HK-2 (cell line): ENCODE measurements at regions not wholly inside any gene's neighbourhood (a gene's known extent, or its start where the extent isn't known, plus 50 kb on each side); places are given as distances from the start of the nearest gene placed in this dataset.
A peak's percentile ranks its signal among the peaks of the same experiment; 100 is the strongest.

Experiments
- DNase-seq: peaks from one replicate; pipeline ENCODE4 v3.0.0-alpha.2; 2018; ENCODE audit not compliant: unreplicated experiment

DNA sequence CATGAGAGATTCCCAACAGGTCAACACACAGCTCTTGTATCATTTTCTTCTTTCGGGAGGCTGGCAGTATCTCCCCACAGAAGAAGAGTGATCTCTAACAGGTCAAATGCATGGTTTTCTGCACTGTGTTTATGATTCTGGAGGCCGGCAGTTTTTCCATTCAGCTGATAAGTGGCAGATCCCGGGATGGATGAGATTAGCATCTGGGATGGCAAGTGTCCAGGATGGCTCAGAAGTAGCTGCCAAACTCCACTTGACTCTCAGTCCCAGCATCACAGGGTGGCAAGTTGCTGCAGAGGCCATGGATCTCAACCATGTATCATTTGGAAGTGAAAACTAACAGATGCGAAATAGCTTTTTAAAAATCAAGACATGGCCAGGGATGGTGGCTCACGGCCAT lies 97.8 kb upstream of the SLC44A1 start:
- no peak for DNase-seq

DNA sequence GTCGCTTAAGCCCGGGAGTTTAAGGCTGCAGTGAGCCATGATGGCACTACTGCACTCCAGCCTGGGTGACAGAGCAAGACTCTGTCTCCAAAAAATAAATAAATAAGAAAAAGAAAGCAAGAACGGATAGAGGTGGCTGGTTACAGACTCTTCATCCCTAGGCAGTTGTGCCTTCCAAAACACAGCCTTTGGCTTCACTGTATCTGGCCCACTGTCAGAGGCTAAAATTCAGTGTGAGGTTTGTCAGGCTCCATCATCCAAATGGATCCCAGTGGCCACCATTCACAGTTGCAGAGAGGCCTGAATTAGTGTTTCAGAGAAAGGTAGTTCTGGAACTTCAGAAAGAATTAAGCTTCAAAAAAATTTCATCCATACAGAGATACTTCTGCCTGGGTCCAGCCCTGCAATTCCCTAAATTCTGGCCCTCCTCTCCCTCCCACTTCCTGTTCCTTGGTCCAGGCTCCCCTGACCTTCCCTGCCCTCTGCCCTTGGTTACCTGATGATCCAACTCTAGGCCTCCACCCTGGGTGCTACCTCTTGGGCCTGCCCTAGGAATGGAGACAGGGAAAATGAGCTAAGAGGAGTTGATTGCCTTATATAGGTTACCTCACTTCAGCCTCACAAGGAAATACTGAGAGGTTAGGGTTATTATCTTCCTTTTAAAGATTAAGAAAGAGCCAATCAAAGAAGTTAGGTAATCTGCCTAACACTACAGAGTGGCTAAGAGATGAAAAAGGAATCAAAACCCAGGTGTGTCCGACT lies 97.2 kb upstream of the SLC44A1 start:
- no peak for DNase-seq

DNA sequence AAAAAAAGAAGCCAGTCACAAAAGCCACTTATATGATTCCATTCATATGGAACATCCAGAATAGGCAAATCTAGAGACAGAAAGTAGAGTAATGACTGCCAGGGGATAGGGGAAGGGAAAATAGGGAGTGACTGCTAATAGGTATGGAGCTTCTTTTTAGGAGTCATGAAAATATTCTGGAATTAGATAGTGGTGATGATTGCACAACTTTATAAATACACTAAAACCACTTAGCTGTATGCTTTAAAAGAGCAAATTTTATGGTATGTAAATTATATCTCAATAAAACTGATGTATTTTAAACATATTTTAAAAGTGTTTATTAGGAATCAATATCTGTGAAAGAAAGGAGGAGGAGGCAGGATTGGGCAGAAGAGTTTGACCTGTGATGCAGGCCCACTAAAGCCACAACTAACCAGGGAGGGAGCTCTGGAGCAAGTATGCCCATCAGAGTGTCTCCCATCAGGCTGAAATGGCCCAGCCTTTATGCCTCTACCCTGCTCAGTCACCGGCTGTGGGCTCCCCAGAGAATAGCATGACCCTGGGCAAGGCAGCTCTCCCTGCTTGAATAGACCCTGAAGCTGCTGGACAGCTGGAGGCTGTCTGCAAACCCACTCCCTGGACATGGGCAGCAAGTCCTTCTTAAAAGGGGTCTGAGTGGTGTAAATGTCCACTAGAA lies 96.0 kb upstream of the SLC44A1 start:
- no peak for DNase-seq

DNA sequence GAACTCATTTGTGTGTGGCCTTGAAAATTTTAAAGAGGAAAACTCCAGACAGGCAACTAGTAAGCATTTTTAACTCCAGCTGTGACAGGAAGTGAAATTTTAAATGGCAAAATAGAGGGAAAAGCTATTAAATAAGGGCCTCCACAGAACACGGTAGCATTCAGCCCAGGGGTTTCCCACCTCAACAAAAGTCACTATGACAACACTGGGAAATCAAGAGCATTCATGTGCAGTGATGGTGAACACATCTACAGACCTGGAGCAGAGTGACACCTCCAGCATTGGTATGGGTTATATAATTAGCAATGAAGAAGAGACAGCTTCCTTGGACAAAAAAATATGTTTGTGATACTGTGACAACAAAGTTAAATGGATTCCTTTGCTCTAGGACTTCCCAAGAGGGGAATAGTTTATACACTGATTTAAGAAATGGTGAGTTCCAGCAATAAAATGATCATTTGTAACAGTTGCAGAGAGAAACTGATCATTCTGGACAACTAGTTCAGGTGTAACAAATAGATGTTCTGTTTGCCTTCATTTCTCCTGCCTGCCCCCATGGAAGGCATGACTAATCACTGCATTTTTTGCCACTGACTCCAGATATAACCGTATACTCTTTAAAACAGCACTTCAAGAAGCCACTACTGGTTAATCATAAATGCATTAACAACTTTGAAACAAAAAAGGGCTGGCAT lies 93.3 kb upstream of the SLC44A1 start:
- peak; percentile 54 for DNase-seq

DNA sequence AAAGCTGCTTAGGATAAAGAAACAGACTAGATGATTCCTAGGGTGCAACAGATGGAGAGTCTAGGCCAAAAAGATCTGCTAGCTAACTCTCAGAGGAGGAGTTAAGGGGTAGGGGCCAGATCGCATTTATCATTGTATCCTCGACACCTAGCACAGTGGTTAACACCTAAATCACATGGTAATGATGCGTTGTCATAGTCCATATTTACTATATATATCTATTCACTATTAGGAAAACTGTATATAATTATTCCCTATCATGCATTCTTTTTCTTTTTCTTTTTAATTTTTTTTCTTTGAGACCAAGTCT lies 92.8 kb upstream of the SLC44A1 start:
- no peak for DNase-seq

DNA sequence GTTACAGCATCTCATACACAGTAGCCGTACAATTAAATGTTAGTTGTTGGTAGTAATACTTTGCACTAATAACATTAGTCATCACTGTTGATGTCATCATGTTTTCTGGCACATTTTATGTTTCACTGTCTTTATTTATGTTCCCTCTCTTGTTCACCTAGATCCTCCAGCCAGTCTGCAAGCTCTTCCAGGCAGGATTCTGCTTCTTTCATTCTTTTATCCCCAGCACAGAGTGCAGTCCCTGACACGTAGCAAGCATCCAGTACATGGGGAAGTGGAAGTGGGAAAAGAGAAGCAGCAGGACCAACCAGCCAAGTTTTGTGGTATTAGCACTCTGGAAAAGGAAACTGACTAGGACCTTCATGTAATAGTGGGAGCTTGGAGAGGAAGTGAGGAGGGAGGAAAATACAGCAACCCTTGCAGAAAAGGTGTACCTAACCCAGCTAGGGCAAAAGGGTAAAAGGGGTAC lies 89.7 kb upstream of the SLC44A1 start:
- no peak for DNase-seq

DNA sequence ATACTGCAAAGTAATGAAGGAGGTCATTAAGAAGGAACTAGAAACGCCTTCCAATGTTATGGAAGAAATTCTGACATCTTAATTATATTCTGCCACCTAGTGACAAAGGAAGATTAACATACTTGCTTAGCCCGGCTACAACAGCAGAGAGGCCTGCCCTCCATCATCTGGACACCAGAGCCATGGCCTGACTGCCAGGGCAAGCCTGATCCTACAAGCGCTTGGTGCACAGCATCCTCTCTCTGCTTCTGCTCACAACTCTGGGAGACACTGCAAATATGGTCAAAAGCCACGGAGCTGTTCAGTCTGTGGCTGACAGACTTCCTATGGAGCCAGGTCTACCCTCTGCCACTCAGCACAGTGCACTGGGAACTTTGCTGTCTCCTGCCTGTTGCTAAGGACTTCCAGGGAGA lies 87.3 kb upstream of the SLC44A1 start:
- peak; percentile 50 for DNase-seq

DNA sequence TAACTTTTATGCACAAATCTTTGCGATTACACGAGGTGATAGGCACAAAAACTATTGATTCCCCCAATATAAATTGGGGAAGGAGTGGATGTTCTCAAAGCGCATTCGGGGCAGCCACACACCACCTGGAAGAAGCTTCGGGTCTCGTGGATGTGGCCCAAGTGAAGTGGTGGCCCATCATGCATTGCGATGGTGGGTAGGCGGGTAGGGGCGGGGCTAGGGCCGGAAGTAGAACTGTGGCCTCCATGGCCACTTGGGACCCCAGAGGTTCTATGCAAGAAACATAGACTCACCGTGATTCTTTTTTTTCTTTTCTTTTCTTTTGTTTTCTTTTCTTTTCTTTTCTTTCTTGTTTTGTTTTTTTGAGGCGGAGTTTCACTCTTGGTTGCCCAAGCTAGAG lies 86.4 kb upstream of the SLC44A1 start:
- DNase-seq, result no peak

DNA sequence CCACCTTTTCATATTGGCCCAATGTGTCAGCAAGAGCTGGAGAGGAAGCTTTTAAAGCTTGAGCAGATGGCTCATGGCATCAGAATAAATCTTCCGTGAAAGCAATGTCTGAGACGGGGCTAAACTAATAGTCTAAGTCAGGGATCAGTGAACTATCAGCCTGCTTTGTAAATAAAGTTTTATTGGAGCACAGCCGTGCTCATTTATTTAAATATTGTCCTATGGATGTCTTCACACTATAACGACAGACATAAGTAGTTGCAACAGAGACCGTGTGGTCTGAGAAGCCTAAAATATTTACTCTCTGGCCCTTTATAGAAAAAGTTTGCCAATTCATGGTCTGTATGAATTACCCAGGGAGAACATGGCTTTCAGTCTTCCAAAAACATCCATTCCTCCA lies 85.6 kb upstream of the SLC44A1 start:
- no peak for DNase-seq

DNA sequence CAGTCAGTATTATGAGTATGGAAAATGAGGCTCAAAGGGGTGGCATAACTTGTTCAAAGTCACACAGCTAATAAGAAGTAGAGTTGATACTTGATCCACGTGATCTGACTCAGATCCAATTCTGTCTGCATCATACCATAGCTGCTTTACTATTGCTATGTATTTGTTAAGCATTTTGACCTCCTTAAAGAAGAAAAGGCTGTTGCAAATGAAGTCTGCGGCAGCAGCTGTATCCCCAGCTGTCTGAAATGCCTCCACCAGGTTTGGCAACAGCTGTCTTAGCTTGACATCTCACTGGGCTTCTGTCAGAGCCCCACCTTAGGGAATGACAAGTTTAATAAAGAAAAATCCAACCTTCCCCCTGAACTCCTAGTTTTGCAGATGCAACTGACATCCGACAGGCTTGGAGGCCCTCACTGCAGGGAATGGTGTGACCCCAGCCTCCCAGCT lies 75.6 kb upstream of the SLC44A1 start:
- DNase-seq, result no peak

DNA sequence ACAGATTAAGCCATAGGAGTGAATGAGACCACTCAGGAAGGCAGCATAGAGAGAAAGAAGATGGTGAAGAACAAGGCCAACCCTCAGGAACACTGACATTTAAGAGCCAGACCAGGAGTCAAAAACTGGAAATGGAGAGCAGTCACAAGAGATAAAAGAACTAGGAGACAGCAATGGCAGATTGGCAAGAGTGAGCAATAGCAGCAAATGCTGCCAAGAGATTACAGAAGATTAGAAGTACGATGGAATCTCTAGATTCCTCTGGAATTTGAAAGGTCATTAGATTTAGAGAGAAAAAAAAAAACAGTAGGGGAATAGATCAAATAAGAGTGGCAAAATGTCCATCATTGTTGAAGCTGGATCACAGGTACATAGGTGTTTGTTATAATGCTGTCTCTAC lies 73.4 kb upstream of the SLC44A1 start:
- no peak for DNase-seq

DNA sequence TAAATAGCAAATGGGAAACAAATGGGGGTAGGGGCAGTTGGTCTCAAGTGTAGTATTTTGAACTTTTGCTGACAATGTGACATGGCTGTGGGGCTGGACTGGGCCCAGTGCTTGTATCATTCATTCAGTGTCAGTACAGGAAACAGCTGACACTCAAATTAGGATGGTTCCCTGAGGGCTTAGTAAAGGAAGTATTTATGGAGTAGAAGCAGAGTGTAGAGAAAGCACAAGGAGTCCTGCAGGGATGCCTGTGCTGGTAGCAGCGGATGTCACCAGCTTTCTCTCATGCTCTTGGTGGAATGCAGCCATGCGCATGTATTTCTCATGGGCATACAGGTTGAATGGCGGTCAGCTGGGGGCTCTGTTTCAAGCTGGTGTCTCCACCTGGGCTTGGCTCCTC lies 72.9 kb upstream of the SLC44A1 start:
- DNase-seq, result no peak

DNA sequence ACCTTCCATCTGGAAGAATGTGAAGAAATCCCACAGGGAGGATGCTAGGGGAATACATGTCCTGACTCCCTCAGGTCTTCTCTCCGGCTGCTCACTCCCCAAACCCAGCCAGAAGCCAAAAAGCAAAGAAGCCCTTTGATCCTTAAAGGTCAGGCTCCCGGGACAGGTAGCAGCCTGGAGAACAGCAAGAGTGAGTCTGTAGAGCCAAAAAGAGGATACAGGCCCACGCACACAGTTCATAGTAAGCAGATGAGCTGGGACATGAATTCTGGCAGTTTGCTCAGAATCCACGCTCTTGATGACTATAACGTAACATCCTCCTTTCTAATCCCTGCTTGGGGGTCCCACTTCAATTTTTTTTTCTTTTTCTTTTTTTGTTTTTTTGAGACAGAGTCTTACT lies 72.0 kb upstream of the SLC44A1 start:
- no peak for DNase-seq

DNA sequence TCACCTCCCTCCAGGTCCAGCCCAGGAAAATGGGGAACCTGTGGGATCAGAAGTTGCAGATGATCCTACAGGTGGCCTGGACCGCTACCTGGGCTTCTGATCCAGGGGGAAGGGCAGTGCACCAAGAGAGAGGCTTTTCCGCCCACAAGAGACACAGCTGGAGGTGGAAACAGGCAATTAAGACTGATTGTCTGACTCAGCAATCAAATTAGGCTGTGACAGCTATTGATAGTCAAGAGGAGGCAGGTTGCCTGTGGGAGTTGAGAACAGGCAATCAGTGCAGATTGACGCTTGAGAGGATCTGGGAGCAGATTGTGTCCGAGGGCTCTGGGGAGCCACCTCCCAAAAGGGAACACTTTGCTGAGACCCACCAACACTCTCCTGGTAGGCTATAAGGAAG lies 71.1 kb upstream of the SLC44A1 start:
- DNase-seq, result no peak

DNA sequence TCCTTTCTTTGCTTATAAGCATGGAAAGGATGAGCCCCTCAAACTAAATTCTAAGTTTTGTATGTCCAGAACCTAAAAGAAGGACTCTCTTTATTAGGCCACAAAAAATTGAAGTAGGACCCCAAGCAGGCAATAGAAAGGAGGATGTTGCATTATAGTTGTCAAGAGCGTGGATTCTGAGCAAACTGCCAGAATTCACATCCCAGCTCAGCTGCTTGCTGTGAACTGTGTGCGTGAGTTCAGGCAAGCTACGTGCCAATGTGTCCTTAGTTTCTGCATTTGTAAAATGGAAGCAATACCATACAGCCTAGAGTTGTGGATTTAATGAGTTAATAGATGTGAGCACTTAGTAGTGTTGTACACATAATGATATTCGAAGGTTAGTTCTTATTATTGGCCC lies 70.6 kb upstream of the SLC44A1 start:
- DNase-seq, result no peak

DNA sequence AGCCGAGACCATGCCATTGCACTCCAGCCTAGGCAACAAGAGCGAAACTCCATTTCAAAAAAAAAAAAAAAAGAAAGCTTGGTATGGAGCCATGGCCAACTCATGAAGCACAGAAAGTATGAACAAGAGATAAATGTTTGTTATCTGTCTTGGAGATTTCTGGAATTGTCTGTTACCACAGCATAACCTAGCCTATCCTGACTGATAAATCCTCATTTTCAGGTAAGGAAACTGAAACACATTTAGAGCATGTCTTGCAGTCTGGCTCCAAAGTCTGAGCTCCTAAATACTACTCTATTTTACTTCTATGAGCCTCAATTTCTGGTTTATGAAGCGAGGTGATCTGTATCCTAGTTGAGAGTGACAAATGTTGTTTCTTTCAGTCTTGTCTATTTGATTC lies 68.3 kb upstream of the SLC44A1 start:
- DNase-seq, result no peak

DNA sequence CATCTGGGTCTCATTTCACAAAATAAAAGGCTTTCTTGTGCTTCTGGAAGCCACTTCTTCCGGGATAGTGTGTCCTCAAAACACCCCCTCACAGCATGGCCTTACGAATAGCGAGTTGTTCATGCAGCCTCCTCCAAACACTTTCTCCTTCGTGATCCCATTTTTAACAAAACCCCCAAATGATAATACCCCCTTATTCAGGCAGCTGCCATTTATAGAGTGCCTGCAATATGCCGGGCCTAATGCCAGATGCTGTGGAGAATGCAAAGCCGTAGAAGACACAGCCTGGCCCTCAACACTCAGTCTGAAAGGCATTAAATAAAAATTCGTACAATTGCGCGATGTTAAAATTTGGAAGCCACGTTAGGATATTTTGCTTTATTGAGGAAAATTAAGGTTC lies 66.4 kb upstream of the SLC44A1 start:
- DNase-seq, result no peak

DNA sequence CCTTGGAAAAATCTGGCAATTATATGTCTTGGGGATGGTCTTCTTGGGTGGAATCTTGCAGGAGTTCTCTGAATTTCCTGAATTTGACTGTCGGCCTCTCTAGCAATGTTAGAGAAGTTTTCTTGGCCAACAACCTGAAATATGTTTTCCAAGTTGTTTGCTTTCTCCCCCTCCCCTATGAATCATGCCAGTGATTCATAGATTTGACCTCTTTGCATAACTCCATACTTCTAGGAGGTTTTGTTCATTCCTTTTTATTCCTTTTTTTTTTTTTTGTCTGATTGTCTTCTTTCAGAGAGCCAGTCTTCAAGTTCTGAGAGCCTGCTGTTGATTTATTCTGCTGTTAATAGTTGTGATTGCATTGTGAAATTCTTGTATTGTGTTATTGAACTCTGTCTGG lies 56.7 kb upstream of the SLC44A1 start:
- DNase-seq, result no peak

DNA sequence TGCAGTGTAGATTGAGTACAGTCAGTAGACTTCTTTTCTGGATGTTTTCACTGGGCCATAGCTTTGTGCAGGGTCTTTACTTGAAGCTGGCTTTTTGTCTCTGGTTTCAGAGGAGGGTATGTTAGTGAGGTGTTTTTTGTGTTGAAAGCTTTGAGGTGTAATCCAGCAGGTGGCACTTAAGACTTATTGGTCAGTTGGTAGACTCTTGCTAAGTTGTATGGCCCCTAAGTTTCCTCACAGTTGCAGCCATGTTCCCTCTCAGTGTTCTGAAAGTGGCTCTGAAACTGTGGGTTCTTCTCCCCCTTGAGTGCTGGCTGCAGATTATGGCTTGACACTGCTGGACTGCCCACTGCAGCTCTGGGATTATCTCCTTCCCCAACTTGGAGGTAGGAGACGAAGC lies 55.7 kb upstream of the SLC44A1 start:
- no peak for DNase-seq

DNA sequence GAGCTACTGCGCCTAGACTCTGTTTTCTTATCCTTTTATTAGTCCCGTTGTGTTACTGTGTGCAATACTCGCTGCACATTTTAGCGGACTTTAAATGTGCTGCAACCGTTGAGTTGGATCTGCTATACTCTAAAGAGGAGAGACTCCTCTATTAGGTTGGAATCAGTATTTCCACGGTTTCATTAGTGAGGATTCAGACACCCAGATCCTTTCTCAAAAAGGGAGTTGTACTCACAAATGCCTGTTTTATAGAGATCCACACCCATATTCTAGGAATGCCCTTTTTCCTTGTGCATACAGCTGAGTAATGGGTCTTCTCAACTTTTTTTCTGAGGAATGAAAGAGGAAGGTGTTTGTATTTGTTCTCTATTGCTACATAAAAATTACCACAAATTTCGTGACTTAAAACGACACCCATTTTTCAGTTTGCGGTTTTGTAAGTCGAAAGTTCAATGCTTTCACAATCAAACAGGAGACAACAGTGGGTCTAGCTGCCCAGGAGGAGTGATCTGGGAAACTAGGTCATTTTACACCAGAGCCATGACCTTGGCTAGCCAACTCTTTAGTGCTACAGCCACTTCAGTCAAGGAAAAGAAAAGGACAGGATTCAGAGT lies 52.8 kb upstream of the SLC44A1 start:
- no peak for DNase-seq

DNA sequence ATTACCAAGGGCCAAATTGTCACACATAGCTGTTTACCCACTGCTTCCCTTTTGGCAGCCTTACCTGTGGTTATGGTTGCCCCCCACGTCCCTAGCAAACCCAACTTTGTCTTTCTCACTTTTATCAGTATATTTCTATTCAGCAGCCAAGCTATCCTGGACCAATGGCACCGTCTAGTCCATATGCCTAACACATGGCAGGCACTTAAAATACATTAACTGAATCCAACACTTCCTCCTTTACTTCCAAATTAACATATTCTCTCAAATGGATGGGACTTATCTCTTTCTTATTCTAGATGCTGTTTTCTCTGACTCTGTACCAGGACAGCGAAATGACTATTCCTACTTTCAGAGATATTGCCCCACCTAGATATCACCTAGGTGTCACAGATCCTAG lies 50.9 kb upstream of the SLC44A1 start:
- DNase-seq, result no peak

DNA sequence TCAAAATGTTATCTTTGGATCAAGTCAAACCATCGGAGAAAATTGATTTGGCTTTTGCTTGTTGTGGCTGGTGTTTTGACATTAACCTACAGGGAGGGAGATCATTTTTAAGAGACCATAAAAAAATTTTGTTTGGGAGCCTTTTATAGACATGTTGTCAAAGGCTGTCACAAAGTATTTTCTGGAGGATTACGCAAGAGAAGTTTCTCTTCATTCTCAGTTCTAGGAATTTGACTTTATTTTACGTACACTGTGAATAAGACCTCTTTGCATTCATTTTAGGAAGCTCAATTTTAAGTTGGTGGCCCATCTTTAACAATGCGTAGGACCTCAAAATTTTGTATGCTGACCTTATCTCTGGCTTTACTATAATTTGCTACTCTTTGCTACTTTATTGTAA lies 50.2 kb upstream of the SLC44A1 start:
- no peak for DNase-seq
